GM23338 (cell line): ENCODE measurements at regions not wholly inside any gene's neighbourhood (a gene's known extent, or its start where the extent isn't known, plus 50 kb on each side); places are given as distances from the start of the nearest gene placed in this dataset.

Experiments used
- ATAC-seq: fragments of 200-7000 bp; cut with Tn5 transposase; 3 replicates; pipeline ENCODE4 v1.9.1; 2020
- DNase-seq: peaks from one replicate; pipeline ENCODE4 v3.0.0-alpha.2; 2015; ENCODE audit warnings: low spot score
- H2AFZ ChIP-seq: fragments of 200-600 bp; sonication (generic); 2 replicates; pipeline ENCODE4 v1.8.0; 2016; ENCODE audit warnings: antibody characterized with exemption, mild to moderate bottlenecking, moderate library complexity
- H3F3A ChIP-seq: fragments of 200-600 bp; sonication (generic); replicated peaks from 2 replicates; pipeline ENCODE4 v1.8.0; 2017; ENCODE audit warnings: antibody characterized with exemption, mixed run types, low read depth
- H3K27ac ChIP-seq: fragments of 200-600 bp; sonication (generic); 2 replicates; pipeline ENCODE4 v1.6.1; 2016; ENCODE audit warnings: low read depth
- H3K27me3 ChIP-seq: fragments of 200-600 bp; sonication (generic); 2 replicates; pipeline ENCODE4 v1.8.0; 2016; ENCODE audit warnings: mild to moderate bottlenecking, mixed run types, moderate library complexity; ENCODE audit not compliant: insufficient read depth
- H3K36me3 ChIP-seq: fragments of 200-600 bp; sonication (generic); 2 replicates; pipeline ENCODE4 v1.8.0; 2016; ENCODE audit warnings: mild to moderate bottlenecking; ENCODE audit not compliant: insufficient read depth
- H3K4me1 ChIP-seq: fragments of 200-600 bp; sonication (generic); 2 replicates; pipeline ENCODE4 v1.8.0; 2016; ENCODE audit warnings: mild to moderate bottlenecking, moderate library complexity; ENCODE audit not compliant: insufficient read depth
- H3K4me2 ChIP-seq: fragments of 200-600 bp; sonication (generic); 2 replicates; pipeline ENCODE4 v1.7.1; 2017; ENCODE audit warnings: mixed run types
- H3K4me3 ChIP-seq: fragments of 200-600 bp; sonication (generic); 2 replicates; pipeline ENCODE4 v1.6.1; 2016; ENCODE audit warnings: mixed run types
- H3K79me2 ChIP-seq: fragments of 200-600 bp; sonication (generic); replicated peaks from 2 replicates; pipeline ENCODE4 v1.8.0; 2017; ENCODE audit warnings: mild to moderate bottlenecking; ENCODE audit not compliant: insufficient read depth
- H3K9me2 ChIP-seq: fragments of 200-600 bp; sonication (generic); 2 replicates; pipeline ENCODE4 v1.8.0; 2017; ENCODE audit not compliant: insufficient read depth
- H4K20me1 ChIP-seq: fragments of 200-600 bp; sonication (generic); replicated peaks from 2 replicates; pipeline ENCODE4 v1.8.0; 2017; ENCODE audit warnings: mild to moderate bottlenecking; ENCODE audit not compliant: insufficient read depth
- H3K27ac Mint-ChIP-seq: 2 replicates; pipeline ENCODE4 v1.8.0; 2020; ENCODE audit warnings: inconsistent platforms, mild to moderate bottlenecking, moderate library complexity, mixed read lengths
- H3K27me3 Mint-ChIP-seq: 3 replicates; pipeline ENCODE4 v1.8.0; 2022; ENCODE audit warnings: low read depth, mild to moderate bottlenecking, moderate library complexity, mixed read lengths, inconsistent platforms; ENCODE audit not compliant: insufficient read depth, poor library complexity
- H3K36me3 Mint-ChIP-seq: 3 replicates; pipeline ENCODE4 v1.8.0; 2021; ENCODE audit warnings: low read depth, mild to moderate bottlenecking, inconsistent platforms, moderate library complexity, mixed read lengths
- H3K4me1 Mint-ChIP-seq: 3 replicates; pipeline ENCODE4 v1.8.0; 2020; ENCODE audit warnings: mild to moderate bottlenecking, inconsistent platforms, mixed read lengths
- H3K4me3 Mint-ChIP-seq: 3 replicates; pipeline ENCODE4 v1.8.0; 2021; ENCODE audit warnings: moderate library complexity, mild to moderate bottlenecking, inconsistent platforms, mixed read lengths
- H3K9me3 Mint-ChIP-seq: 3 replicates; pipeline ENCODE4 v1.8.0; 2020; ENCODE audit warnings: moderate library complexity, mild to moderate bottlenecking, inconsistent platforms, mixed read lengths
- CREB1 ChIP-seq: fragments of 250-450 bp; sonication (Bioruptor Pico); IDR thresholded peaks from 2 replicates; pipeline ENCODE4 v1.5.0; 2020; ENCODE audit warnings: low read depth, mild to moderate bottlenecking, moderate library complexity
- CTCF ChIP-seq, 2 experiments: fragments of 200-600 bp in 1 of 2; sonication (generic) in 1 of 2; conservative IDR thresholded peaks; 2 replicates each; pipeline versions ENCODE4 v1.5.1 to v1.6.1; 2016 to 2017; ENCODE audit warnings: antibody characterized with exemption in 2 of 2, low read depth in 2 of 2, mild to moderate bottlenecking in 2 of 2, moderate library complexity in 1 of 2
- ETS1 ChIP-seq: IDR thresholded peaks from 2 replicates; pipeline ENCODE4 v1.6.1; 2016; ENCODE audit warnings: antibody characterized with exemption
- EZH2 ChIP-seq: fragments of 200-600 bp; sonication (generic); IDR thresholded peaks from one replicate; pipeline ENCODE4 v1.8.0; 2017; ENCODE audit warnings: antibody characterized with exemption, mild to moderate bottlenecking, low read depth; ENCODE audit not compliant: unreplicated experiment
- EZH2phosphoT487 ChIP-seq: fragments of 200-600 bp; sonication (generic); IDR thresholded peaks from one replicate; pipeline ENCODE4 v1.8.1; 2018; ENCODE audit warnings: antibody characterized with exemption; ENCODE audit not compliant: unreplicated experiment
- JUNB ChIP-seq: IDR thresholded peaks from one replicate; pipeline ENCODE4 v1.6.1; 2016; ENCODE audit warnings: antibody characterized with exemption; ENCODE audit not compliant: unreplicated experiment
- NANOG ChIP-seq: IDR thresholded peaks from 2 replicates; pipeline ENCODE4 v1.6.1; 2016; ENCODE audit warnings: antibody characterized with exemption, borderline replicate concordance
- POLR2AphosphoS5 ChIP-seq: IDR thresholded peaks from 2 replicates; pipeline ENCODE4 v1.6.1; 2016; ENCODE audit warnings: antibody characterized with exemption, low read depth
- REST ChIP-seq: IDR thresholded peaks from one replicate; pipeline ENCODE4 v1.6.1; 2018; ENCODE audit warnings: antibody characterized with exemption; ENCODE audit not compliant: unreplicated experiment
- STAT1 ChIP-seq: IDR thresholded peaks from one replicate; pipeline ENCODE4 v1.6.1; 2016; ENCODE audit warnings: antibody characterized with exemption; ENCODE audit not compliant: unreplicated experiment
- ZNF114 ChIP-seq: fragments of 250-450 bp; sonication (Bioruptor Pico); IDR thresholded peaks from 2 replicates; pipeline ENCODE4 v1.5.0; 2020; ENCODE audit warnings: mild to moderate bottlenecking, moderate library complexity
- ZNF331 ChIP-seq: fragments of 250-450 bp; sonication (Bioruptor Pico); IDR thresholded peaks from 2 replicates; pipeline ENCODE4 v1.5.0; 2020; ENCODE audit warnings: low read depth, mild to moderate bottlenecking, moderate library complexity
- ZNF462 ChIP-seq: fragments of 250-450 bp; sonication (Bioruptor Pico); IDR thresholded peaks from 2 replicates; pipeline ENCODE4 v1.5.0; 2020; ENCODE audit warnings: mild to moderate bottlenecking, moderate library complexity

- H3K27me3 Mint-ChIP-seq = peaks cover 4% of the 10 kb centered on the region
- H4K20me1 ChIP-seq = no peaks in the 10 kb centered on the region
- H3F3A ChIP-seq = no peaks in the 10 kb centered on the region
- H3K4me2 ChIP-seq = no peak overlapping the region
- no peaks in the 10 kb centered on the region for H3K79me2 ChIP-seq
- DNase-seq (peak; percentile 17), ATAC-seq (no peak)
- no peak overlapping the region for H3K27ac ChIP-seq
- H3K9me2 ChIP-seq = no peaks in the 10 kb centered on the region
- H3K4me1 ChIP-seq = peaks cover 18% of the 10 kb centered on the region
- peak overlapping the region; percentile 72; the same call in 1 of the 2 replicates for H2AFZ ChIP-seq
- H3K9me3 Mint-ChIP-seq = no peaks in the 10 kb centered on the region
- no peak overlapping the region for H3K4me3 ChIP-seq
- H3K27me3 ChIP-seq = no peaks in the 10 kb centered on the region
- H3K4me3 Mint-ChIP-seq = no peak overlapping the region
- H3K36me3 ChIP-seq = no peaks in the 10 kb centered on the region
- H3K27ac Mint-ChIP-seq = peak overlapping the region; percentile 65; the same call in 1 of the 2 replicates
- H3K36me3 Mint-ChIP-seq = no peaks in the 10 kb centered on the region
- H3K4me1 Mint-ChIP-seq = peaks cover 13% of the 10 kb centered on the region; the same call in 1 of the 3 replicates
- TF ChIP-seq CREB1 (CRISPR knock-in tag) = no peak
- TF ChIP-seq ZNF114 (CRISPR knock-in tag) = no peak
- no peak for TF ChIP-seq ZNF331
- TF ChIP-seq NANOG = no peak
- no peak for TF ChIP-seq STAT1
- TF ChIP-seq ETS1 = no peak
- TF ChIP-seq EZH2phosphoT487 = no peak
- TF ChIP-seq CTCF (conservative IDR thresholded peaks at IDR 0.05; ENCODE audit: low read depth in 2 of 2) = no peak
- TF ChIP-seq POLR2AphosphoS5 = no peak
- TF ChIP-seq ZNF462 (CRISPR knock-in tag) = no peak
- TF ChIP-seq JUNB = no peak
- no peak for TF ChIP-seq REST
- TF ChIP-seq EZH2 = no peak
Observed at GRCh38 chr21:35136586-35137219, 87.6 kb upstream of the RUNX1 start.
